ENCODE measurements at regions not wholly inside any gene's neighbourhood (a gene's known extent, or its start where the extent isn't known, plus 50 kb on each side); places are given as distances from the start of the nearest gene placed in this dataset.

- Mint-ChIP-seq H3K9me3 (no peaks in the 10 kb centered on the region), H3K4me3 (no peak overlapping the region), H3K4me1 (no peaks in the 10 kb centered on the region), H3K27me3 (no peaks in the 10 kb centered on the region), H3K27ac (no peak overlapping the region), H3K36me3 (ENCODE audit: low read depth) (no peaks in the 10 kb centered on the region)
- CTCF ChIA-PET: no interaction called here
- POLR2A ChIA-PET: no interaction called here
- ATAC-seq (ENCODE audit: low read depth): no peak
- TF ChIP-seq CTCF (IDR thresholded peaks at IDR 0.05): no peak
- intact Hi-C loops (cut with micrococcal nuclease): no loop called here
- no peak for DNase-seq
These were observed 61.2 kb downstream of the FAT3 start for GRCh38 chr11:92285776-92286175.

DNA sequence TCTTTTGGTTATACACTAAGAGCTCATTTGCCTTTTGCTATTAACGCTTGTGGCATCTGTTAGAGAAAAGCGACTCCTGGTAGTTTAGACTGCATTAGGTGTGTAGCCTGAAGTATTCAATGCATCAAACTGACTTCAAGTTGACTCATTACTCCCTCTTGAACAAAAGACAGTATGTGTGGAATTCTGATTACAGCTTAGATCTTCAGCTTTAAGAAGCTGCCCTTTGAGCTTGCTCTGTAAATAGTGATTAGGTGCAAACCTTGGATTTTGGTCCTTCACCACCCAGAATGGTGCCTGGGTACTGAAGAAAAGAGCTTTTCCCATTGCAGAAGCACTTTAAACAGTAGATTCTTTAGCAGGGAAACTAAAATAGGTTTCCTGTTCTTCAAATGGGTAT, 62.1 kb downstream of the FAT3 start:
- Mint-ChIP-seq H3K4me1 (no peaks in the 10 kb centered on the region), H3K27ac (no peak overlapping the region), H3K9me3 (no peaks in the 10 kb centered on the region), H3K36me3 (ENCODE audit: low read depth) (no peaks in the 10 kb centered on the region), H3K4me3 (no peak overlapping the region), H3K27me3 (no peaks in the 10 kb centered on the region)
- ChIA-PET POLR2A (no interaction called here), CTCF (no interaction called here)
- intact Hi-C loops (cut with micrococcal nuclease): no loop called here
- TF ChIP-seq CTCF (IDR thresholded peaks at IDR 0.05): no peak
- no peak for DNase-seq
- ATAC-seq (ENCODE audit: low read depth): no peak

- H3K9me3 Mint-ChIP-seq: peaks cover 3% of the 10 kb centered on the region
- TF ChIP-seq CTCF (IDR thresholded peaks at IDR 0.05): no peak
- ChIA-PET POLR2A (no interaction called here), CTCF (no interaction called here)
- no peaks in the 10 kb centered on the region for H3K4me1 Mint-ChIP-seq
- no peaks in the 10 kb centered on the region for H3K36me3 Mint-ChIP-seq (ENCODE audit: low read depth)
- no peak overlapping the region for H3K27ac Mint-ChIP-seq
- H3K4me3 Mint-ChIP-seq: no peak overlapping the region
- no peaks in the 10 kb centered on the region for H3K27me3 Mint-ChIP-seq
- intact Hi-C loops (cut with micrococcal nuclease): no loop called here
- DNase-seq (no peak), ATAC-seq (ENCODE audit: low read depth) (no peak)
These were observed 70.8 kb downstream of the FAT3 start for GRCh38 chr11:92295175-92296137.

- Mint-ChIP-seq H3K36me3 (ENCODE audit: low read depth) (no peaks in the 10 kb centered on the region), H3K27me3 (no peaks in the 10 kb centered on the region), H3K27ac (no peak overlapping the region), H3K9me3 (peaks cover 3% of the 10 kb centered on the region), H3K4me1 (no peaks in the 10 kb centered on the region), H3K4me3 (no peak overlapping the region)
- ChIA-PET CTCF (no interaction called here), POLR2A (no interaction called here)
- TF ChIP-seq CTCF (IDR thresholded peaks at IDR 0.05): no peak
- no peak for ATAC-seq (ENCODE audit: low read depth)
- intact Hi-C loops (cut with micrococcal nuclease): no loop called here
- DNase-seq: no peak
These were observed 71.5 kb downstream of the FAT3 start for GRCh38 chr11:92296138-92296515.

- no peak for DNase-seq
- H3K4me1 Mint-ChIP-seq: no peaks in the 10 kb centered on the region
- peaks cover 3% of the 10 kb centered on the region for H3K9me3 Mint-ChIP-seq
- no peak for ATAC-seq (ENCODE audit: low read depth)
- CTCF ChIA-PET: no interaction called here
- H3K27ac Mint-ChIP-seq: no peak overlapping the region
- H3K36me3 Mint-ChIP-seq (ENCODE audit: low read depth): no peaks in the 10 kb centered on the region
- H3K27me3 Mint-ChIP-seq: no peaks in the 10 kb centered on the region
- no peak overlapping the region for H3K4me3 Mint-ChIP-seq
- TF ChIP-seq CTCF (IDR thresholded peaks at IDR 0.05): no peak
- POLR2A ChIA-PET: no interaction called here
- intact Hi-C loops (cut with micrococcal nuclease): no loop called here
These were observed 73.2 kb downstream of the FAT3 start for GRCh38 chr11:92297567-92298553.

Data from activated B cell treated with CpG ODN at 0.5 μM for 24 hours (primary cell).